OCI-LY3 (cell line): ENCODE measurements at regions not wholly inside any gene's neighbourhood (a gene's known extent, or its start where the extent isn't known, plus 50 kb on each side); places are given as distances from the start of the nearest gene placed in this dataset.
"Not testable (repeated sequence)": the region's sequence is repeated elsewhere in the genome, so short reads cannot be mapped to it uniquely, and the experiment has no call there.

Experiments
- H2AFZ ChIP-seq: fragments of 200-600, 300-600 bp; shearing (Covaris generic); 2 replicates; pipeline ENCODE4 v1.6.0; 2014; ENCODE audit warnings: antibody characterized with exemption, low read depth, low read length
- H3K27ac ChIP-seq: fragments of 200-600, 300-600 bp; sonication (generic); 2 replicates; pipeline ENCODE4 v1.5.1; 2014; ENCODE audit warnings: mild to moderate bottlenecking, low read length, moderate library complexity, mixed read lengths
- H3K27me3 ChIP-seq: fragments of 200-600, 300-600 bp; sonication (generic); 2 replicates; pipeline ENCODE4 v1.6.1; 2014; ENCODE audit warnings: low read depth, low read length, mixed read lengths
- H3K36me3 ChIP-seq: fragments of 200-600, 300-600 bp; sonication (generic); replicated peaks from 2 replicates; pipeline ENCODE3; 2014; ENCODE audit warnings: low read depth, low read length, mixed read lengths
- H3K4me1 ChIP-seq: fragments of 300-600, 200-600 bp; sonication (generic); 2 replicates; pipeline ENCODE4 v1.6.1; 2014; ENCODE audit warnings: low read length, mixed read lengths
- H3K4me2 ChIP-seq: fragments of 200-600, 300-600 bp; sonication (generic); 2 replicates; pipeline ENCODE4 v1.6.1; 2014; ENCODE audit warnings: low read length, mixed read lengths
- H3K4me3 ChIP-seq: fragments of 300-600, 200-600 bp; sonication (generic); 2 replicates; pipeline ENCODE4 v1.5.1; 2014; ENCODE audit warnings: antibody characterized with exemption, mild to moderate bottlenecking, low read length, moderate library complexity
- H3K79me2 ChIP-seq: fragments of 300-600, 200-600 bp; shearing (Covaris generic); 2 replicates; pipeline ENCODE4 v1.6.1; 2014; ENCODE audit warnings: mild to moderate bottlenecking, low read length, mixed read lengths
- H3K9ac ChIP-seq: fragments of 300-600, 200-600 bp; shearing (Covaris generic); 2 replicates; pipeline ENCODE4 v1.6.0; 2014; ENCODE audit warnings: mild to moderate bottlenecking, low read length, moderate library complexity
- H3K9me3 ChIP-seq: fragments of 200-600, 300-600 bp; shearing (Covaris generic); 2 replicates; pipeline ENCODE4 v1.6.1; 2014; ENCODE audit warnings: low read length, mixed read lengths; ENCODE audit not compliant: insufficient read depth
- H4K20me1 ChIP-seq: fragments of 200-600, 300-600 bp; sonication (generic); 2 replicates; pipeline ENCODE4 v1.6.1; 2016; ENCODE audit warnings: low read length, mixed read lengths; ENCODE audit not compliant: insufficient read depth
- CTCF ChIP-seq: fragments of 200-600, 300-600 bp; sonication (generic); IDR thresholded peaks from 2 replicates; pipeline ENCODE4 v1.5.1; 2014; ENCODE audit warnings: antibody characterized with exemption, low read length, low read depth
- EZH2phosphoT487 ChIP-seq: fragments of 200-600 bp; shearing (Covaris generic); IDR thresholded peaks from 2 replicates; pipeline ENCODE4 v1.6.1; 2018; ENCODE audit warnings: antibody characterized with exemption, mixed run types, low read depth

GRCh38 chr3:178205740-178206139 lies 330.5 kb upstream of the KCNMB2 start:
- no peak overlapping the region for H3K4me2 ChIP-seq
- H3K36me3 ChIP-seq: no peaks in the 10 kb centered on the region
- H3K27me3 ChIP-seq: no peaks in the 10 kb centered on the region
- H3K4me1 ChIP-seq: no peaks in the 10 kb centered on the region
- TF ChIP-seq CTCF (no peak), EZH2phosphoT487 (no peak)
- no peak overlapping the region for H2AFZ ChIP-seq
- H3K79me2 ChIP-seq: no peaks in the 10 kb centered on the region
- no peak overlapping the region for H3K9ac ChIP-seq
- no peak overlapping the region for H3K4me3 ChIP-seq
- H3K27ac ChIP-seq: no peak overlapping the region
- no peaks in the 10 kb centered on the region for H3K9me3 ChIP-seq
- H4K20me1 ChIP-seq: no peaks in the 10 kb centered on the region

DNA sequence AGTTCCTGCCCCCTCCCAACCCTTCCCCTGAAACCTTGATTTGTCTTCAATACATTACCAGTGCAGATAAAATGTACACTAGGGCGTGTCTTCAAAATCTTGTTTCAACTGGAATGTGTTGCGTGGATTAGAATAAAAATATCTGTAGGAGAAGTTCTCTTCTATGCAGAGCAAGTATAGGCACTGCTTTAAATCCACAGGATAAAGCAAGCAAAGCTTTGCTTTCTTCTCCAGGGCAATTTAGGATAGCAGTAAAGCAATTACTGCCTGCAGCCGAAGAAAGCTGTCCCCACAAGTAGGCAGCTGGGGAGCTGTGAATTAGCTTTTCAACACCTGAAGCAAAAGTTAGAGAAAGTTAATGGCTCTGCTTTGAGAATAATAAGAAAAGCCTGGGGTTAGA lies 329.7 kb upstream of the KCNMB2 start:
- no peaks in the 10 kb centered on the region for H3K9me3 ChIP-seq
- no peak overlapping the region for H3K4me2 ChIP-seq
- no peaks in the 10 kb centered on the region for H3K4me1 ChIP-seq
- no peaks in the 10 kb centered on the region for H3K27me3 ChIP-seq
- H3K27ac ChIP-seq: no peak overlapping the region
- no peaks in the 10 kb centered on the region for H3K79me2 ChIP-seq
- no peak overlapping the region for H3K4me3 ChIP-seq
- no peak overlapping the region for H2AFZ ChIP-seq
- no peaks in the 10 kb centered on the region for H3K36me3 ChIP-seq
- no peaks in the 10 kb centered on the region for H4K20me1 ChIP-seq
- TF ChIP-seq EZH2phosphoT487 (no peak), CTCF (no peak)
- no peak overlapping the region for H3K9ac ChIP-seq

- H3K27me3 ChIP-seq, H3K27ac ChIP-seq, H3K9me3 ChIP-seq, H3K4me2 ChIP-seq, H3K36me3 ChIP-seq, H3K4me3 ChIP-seq, H3K79me2 ChIP-seq, H4K20me1 ChIP-seq, H3K9ac ChIP-seq, H2AFZ ChIP-seq, H3K4me1 ChIP-seq: not testable (repeated sequence)
These were observed 329.1 kb upstream of the KCNMB2 start for GRCh38 chr3:178207161-178207560.

- H3K4me1 ChIP-seq, H3K36me3 ChIP-seq: not testable (repeated sequence)
These were observed 328.6 kb upstream of the KCNMB2 start for GRCh38 chr3:178207627-178208026.

GRCh38 chr3:178209116-178209515 lies 327.1 kb upstream of the KCNMB2 start:
- not testable (repeated sequence) for H3K36me3 ChIP-seq, H2AFZ ChIP-seq, H3K9ac ChIP-seq, H3K4me2 ChIP-seq, H3K4me1 ChIP-seq, H3K27ac ChIP-seq, H4K20me1 ChIP-seq, H3K27me3 ChIP-seq, H3K79me2 ChIP-seq, H3K4me3 ChIP-seq, H3K9me3 ChIP-seq

More at GRCh38 chr3:178207627-178208026, 328.6 kb upstream of the KCNMB2 start:
- H3K27me3 ChIP-seq, H2AFZ ChIP-seq, H3K9me3 ChIP-seq, H3K9ac ChIP-seq, H3K27ac ChIP-seq, H3K4me2 ChIP-seq, H3K79me2 ChIP-seq, H3K4me3 ChIP-seq, H4K20me1 ChIP-seq: not testable (repeated sequence)

DNA sequence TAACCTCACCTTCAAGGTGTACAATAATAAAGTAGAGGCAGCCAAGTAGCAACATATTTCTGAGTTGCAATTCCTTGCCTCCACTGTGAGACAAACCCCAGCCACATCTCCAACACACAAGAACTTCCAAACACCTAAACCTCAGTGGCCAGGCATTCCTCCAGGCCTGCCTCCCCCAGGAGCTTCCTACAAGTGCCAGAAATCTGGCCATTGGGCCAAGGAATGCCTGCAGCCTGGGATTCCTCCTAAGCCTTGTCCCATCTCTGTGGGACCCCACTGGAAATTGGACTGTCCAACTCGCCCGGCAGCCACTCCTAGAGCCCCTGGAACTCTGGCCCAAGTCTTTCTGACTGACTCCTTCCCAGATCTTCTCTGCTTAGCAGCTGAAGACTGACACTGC lies 326.6 kb upstream of the KCNMB2 start:
- not testable (repeated sequence) for H3K79me2 ChIP-seq, H3K4me1 ChIP-seq, H3K36me3 ChIP-seq, H3K9ac ChIP-seq, H3K4me3 ChIP-seq, H2AFZ ChIP-seq, H3K27ac ChIP-seq, H4K20me1 ChIP-seq, H3K27me3 ChIP-seq, H3K4me2 ChIP-seq, H3K9me3 ChIP-seq

DNA sequence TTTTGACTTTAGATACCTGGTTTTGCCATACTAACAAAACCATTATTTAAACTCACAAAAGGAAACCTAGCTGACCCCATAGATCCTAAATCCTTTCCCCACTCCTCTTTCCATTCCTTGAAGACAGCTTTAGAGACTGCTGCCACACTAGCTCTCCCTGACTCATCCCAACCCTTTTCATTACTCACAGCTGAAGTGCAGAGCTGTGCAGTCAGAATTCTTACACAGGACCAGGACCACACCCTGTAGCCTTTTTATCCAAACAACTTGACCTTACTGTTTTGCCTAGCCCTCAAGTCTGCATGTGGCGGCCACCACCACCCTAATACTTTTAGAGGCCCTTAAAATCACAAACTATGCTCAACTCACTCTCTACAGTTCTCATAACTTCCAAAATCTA lies 325.1 kb upstream of the KCNMB2 start:
- H3K79me2 ChIP-seq, H3K27ac ChIP-seq, H2AFZ ChIP-seq, H3K27me3 ChIP-seq, H3K4me1 ChIP-seq, H3K36me3 ChIP-seq, H4K20me1 ChIP-seq, H3K4me2 ChIP-seq, H3K9ac ChIP-seq, H3K9me3 ChIP-seq, H3K4me3 ChIP-seq: not testable (repeated sequence)
